ENCODE measurements at regions not wholly inside any gene's neighbourhood (a gene's known extent, or its start where the extent isn't known, plus 50 kb on each side); places are given as distances from the start of the nearest gene placed in this dataset.

DNA sequence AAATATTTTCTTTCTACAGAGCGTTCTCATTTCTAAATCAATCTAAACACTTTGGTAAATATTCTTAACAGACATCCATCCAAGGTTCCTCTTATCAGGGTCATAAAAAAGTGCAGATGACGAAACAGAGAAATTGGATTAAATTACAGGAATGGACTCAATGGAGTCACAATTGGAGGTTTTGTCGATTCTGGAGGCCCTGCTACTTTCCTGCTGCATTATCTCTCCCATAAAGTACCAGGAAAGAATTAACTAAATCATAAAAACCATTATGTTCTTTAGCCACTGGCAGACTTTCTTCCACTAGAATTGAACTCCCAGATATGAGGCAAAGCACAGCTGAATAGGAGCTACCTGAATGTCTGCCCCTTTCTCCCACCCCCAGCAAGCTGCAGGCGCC lies 610.6 kb downstream of the HDGFL1 start:
- TF ChIP-seq, protein P1, sequence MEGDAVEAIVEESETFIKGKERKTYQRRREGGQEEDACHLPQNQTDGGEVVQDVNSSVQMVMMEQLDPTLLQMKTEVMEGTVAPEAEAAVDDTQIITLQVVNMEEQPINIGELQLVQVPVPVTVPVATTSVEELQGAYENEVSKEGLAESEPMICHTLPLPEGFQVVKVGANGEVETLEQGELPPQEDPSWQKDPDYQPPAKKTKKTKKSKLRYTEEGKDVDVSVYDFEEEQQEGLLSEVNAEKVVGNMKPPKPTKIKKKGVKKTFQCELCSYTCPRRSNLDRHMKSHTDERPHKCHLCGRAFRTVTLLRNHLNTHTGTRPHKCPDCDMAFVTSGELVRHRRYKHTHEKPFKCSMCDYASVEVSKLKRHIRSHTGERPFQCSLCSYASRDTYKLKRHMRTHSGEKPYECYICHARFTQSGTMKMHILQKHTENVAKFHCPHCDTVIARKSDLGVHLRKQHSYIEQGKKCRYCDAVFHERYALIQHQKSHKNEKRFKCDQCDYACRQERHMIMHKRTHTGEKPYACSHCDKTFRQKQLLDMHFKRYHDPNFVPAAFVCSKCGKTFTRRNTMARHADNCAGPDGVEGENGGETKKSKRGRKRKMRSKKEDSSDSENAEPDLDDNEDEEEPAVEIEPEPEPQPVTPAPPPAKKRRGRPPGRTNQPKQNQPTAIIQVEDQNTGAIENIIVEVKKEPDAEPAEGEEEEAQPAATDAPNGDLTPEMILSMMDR (CRISPR knock-in tag; IDR thresholded peaks at IDR 0.05), result no peak
- TF ChIP-seq TEAD2 (CRISPR knock-in tag; IDR thresholded peaks at IDR 0.05) (no peak), RBFOX2 (IDR thresholded peaks at IDR 0.05; ENCODE audit: low read depth, low read length) (no peak), FOSL2 (CRISPR knock-in tag; IDR thresholded peaks at IDR 0.05) (no peak), POLR2A (IDR thresholded peaks at IDR 0.05; ENCODE audit: insufficient read depth in 1 of 2, low read depth in 2 of 2, low read length in 2 of 2) (no peak), CEBPB (IDR thresholded peaks at IDR 0.05; ENCODE audit: borderline replicate concordance, low read depth, low read length) (no peak)

All from HepG2 (cell line).